ENCODE measurements at regions not wholly inside any gene's neighbourhood (a gene's known extent, or its start where the extent isn't known, plus 50 kb on each side); places are given as distances from the start of the nearest gene placed in this dataset.
"Not testable (repeated sequence)": the region's sequence is repeated elsewhere in the genome, so short reads cannot be mapped to it uniquely, and the experiment has no call there.

DNA sequence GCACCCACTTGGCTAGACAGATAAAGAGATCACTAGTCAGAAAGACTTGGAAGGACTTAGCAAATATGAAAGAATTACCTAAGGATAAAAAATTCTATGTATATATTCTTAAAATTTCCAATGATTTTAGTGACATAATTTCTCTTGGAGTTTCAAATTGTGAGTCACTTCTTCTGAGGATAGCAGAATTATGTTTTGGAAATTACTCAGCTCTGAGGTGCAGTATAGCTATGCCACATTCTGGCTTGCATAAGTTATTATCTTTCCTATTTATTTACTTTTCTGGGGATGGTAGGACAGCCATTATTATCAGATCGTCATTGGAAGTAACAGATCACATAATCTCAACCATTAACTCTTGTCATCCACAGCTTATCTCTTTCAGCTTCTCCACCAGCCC, 853.5 kb downstream of the TRIML1 start:
- DNase-seq (ENCODE audit: extremely low read depth in 1 of 2, low read depth in 1 of 2), result no peak

DNA sequence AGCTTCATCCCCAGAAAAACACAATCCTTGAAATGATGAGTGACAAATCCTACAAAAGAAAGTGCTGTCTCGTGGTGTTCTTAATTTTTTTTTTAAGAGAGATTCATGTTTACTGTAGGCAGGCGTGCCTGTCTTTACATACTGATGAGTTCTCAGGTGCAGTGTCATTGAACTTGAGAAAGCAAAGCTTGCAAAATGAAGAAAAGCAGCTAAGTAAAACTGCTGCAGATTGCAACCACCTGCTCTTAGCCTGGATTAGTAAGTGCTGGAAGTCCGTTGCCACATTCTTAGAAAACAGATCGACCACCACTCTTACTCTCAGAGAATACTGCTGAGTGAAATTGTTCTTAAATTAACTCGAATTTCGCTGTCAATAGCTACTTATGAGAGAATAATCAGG, 854.6 kb downstream of the TRIML1 start:
- no peak for DNase-seq (ENCODE audit: extremely low read depth in 1 of 2, low read depth in 1 of 2)

DNA sequence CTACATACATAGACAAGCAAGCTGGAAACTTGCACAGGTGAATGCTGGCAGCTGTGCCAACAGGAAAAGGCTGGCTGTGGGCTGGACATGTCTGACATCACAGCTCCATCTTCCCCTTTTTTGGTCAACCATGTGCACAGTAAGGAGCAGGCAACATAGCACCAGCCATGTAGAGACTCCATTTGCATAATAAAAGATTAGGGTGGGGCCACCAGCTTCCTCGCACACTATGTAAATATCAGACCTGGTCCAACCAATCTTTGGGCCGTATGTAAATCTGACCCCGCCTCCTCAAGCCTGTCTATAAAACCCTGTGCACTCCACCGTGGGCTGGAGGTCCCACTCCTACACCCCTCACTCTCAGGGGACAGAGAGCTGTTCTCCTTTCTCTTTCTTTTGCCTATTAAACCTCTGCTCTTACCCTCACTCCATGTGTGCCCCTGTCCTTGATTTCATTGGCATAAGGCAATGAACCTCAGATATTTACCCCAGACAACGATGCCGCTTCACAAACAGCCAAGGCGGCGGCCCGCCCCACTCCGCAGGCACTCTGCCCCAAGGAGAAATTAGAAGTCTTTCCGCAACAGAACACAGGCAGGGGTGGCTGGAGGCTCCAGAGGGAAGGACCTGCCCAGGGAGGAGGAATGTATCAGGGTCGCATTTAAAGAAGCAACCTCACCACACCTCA, 862.2 kb downstream of the TRIML1 start:
- DNase-seq (ENCODE audit: extremely low read depth in 1 of 2, low read depth in 1 of 2), result no peak

GRCh38 chr4:189001971-189002450, 862.8 kb downstream of the TRIML1 start:
- DNase-seq (ENCODE audit: extremely low read depth in 1 of 2, low read depth in 1 of 2), result no peak

DNA sequence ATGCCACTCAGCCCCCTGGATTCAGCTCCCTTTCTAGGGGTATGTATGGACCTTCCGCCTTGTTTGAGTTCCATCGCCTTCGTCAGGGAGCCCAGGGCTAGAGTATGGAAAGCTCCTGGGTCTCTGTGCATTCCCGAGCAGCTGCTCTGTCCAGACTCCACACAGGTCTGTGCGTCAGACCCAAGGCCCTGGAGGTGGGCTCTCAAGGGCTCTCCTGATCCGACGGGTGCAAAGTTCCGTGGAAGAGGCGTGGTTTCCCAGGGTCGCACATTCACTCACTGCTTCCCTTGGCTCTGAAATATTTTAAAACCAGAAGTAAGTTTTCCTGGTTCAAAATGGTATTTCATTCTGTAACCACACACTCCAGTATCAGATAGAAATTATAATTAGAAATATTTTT, 863.2 kb downstream of the TRIML1 start:
- no peak for DNase-seq (ENCODE audit: extremely low read depth in 1 of 2, low read depth in 1 of 2)

DNA sequence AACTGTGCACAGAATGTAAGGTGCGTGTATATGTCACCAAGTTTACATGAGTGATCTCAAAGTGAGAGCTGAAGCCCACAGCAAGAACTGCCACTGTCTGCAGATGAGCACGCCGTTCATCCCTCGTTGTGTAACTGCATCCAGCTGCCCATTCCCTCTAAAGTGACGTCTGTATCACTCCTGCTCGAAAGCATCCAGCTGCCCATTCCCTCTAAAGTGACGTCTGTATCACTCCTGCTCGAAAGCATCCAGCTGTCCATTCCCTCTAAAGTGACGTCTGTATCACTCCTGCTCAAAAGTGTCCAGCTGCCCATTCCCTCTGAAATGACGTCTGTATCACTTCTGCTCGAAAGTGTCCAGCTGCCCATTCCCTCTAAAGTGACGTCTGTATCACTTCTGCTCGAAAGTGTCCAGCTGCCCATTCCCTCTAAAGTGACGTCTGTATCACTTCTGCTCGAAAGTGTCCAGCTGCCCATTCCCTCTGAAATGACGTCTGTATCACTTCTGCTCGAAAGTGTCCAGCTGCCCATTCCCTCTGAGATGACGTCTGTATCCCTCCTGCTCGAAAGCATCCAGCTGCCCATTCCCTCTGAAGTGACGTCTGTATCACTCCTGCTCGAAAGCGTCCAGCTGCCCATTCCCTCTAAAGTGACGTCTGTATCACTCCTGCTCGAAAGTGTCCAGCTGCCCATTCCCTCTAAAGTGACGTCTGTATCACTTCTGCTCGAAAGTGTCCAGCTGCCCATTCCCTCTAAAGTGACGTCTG, 871.4 kb downstream of the TRIML1 start:
- not testable (repeated sequence) for DNase-seq (ENCODE audit: extremely low read depth in 1 of 2, low read depth in 1 of 2)

DNA sequence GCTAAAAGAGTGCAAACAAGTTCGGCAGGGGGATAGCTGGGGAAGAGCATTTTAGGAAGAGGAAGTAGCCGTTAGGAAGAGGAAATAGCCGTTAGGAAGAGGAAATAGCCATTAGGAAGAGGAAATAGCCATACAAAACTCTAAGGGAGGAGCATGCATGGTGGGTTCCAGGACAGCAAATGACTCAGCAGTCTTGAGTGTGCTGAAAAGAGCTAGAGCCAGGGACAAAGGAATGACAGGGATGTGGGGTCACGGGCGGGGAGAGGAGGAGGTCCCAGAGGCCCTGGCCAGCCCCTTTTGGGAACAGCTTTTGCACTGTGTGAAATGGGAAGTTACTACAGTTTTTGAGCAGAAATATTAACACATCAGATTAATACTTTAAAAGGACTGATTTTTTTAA, 882.6 kb downstream of the TRIML1 start:
- DNase-seq (ENCODE audit: extremely low read depth in 1 of 2, low read depth in 1 of 2), result no peak

- DNase-seq (ENCODE audit: extremely low read depth in 1 of 2, low read depth in 1 of 2), result no peak
These were observed 883.3 kb downstream of the TRIML1 start for GRCh38 chr4:189022440-189023035.

- DNase-seq (ENCODE audit: extremely low read depth in 1 of 2, low read depth in 1 of 2), result no peak
These were observed 890.8 kb downstream of the TRIML1 start for GRCh38 chr4:189029976-189030504.

DNA sequence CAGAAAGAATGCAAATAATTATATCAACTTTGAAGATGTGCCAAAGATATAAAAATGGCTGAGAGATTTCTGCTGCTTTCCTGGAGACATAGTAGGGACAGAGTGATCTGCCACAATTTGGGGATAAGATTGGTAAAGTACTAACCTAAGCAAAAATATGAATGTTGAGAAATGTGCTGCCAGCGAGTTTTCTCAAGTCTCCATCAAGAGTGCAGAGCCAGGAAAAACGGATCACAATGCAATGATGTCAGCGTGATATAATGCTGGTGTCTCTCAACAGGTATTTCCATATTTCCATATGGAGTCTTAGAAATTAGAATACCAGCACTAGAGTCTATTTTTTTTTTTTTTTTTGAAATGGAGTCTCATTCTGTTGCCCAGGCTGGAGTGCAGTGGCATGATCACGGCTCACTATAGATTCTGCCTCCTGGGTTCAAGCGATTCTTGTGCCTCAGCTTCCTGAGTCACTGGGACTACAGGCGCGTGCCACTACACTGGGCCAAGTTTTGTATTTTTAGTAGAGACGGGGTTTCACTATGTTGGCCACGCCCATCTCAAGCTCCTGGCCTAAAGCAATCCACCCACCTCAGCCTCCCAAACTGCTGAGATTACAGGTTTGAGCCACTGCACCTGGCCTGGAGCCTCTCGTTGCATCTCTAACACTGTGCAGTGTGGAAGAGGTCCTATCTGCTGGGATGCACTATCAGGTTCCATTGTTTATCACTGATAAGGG, 893.5 kb downstream of the TRIML1 start:
- no peak for DNase-seq (ENCODE audit: extremely low read depth in 1 of 2, low read depth in 1 of 2)

- no peak for DNase-seq (ENCODE audit: extremely low read depth in 1 of 2, low read depth in 1 of 2)
These were observed 894.6 kb downstream of the TRIML1 start for GRCh38 chr4:189033801-189034347.

DNA sequence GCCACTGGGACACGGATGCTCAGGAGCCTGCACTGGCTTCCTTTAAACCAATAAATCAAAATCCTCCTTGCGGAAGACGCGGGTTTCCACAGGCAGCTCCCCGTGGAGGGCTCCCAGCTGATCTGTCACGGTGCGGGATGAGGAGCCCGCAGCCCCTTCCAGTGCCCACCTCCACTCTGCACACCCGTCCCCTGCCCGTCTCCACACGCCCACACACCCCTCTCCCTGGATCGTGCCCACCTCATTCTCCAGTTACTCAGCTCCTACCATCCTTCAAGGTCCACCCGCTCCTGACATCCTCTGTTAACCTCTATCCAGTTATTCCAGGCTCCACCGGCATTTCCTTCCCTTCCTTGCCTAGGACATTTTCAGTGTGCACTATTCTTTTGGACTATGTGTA, 895.9 kb downstream of the TRIML1 start:
- DNase-seq (ENCODE audit: extremely low read depth in 1 of 2, low read depth in 1 of 2), result no peak

GRCh38 chr4:189035654-189036053, 896.4 kb downstream of the TRIML1 start:
- DNase-seq (ENCODE audit: extremely low read depth in 1 of 2, low read depth in 1 of 2), result no peak

- DNase-seq (ENCODE audit: extremely low read depth in 1 of 2, low read depth in 1 of 2), result no peak
These were observed 897.7 kb downstream of the TRIML1 start for GRCh38 chr4:189036906-189037305.

DNA sequence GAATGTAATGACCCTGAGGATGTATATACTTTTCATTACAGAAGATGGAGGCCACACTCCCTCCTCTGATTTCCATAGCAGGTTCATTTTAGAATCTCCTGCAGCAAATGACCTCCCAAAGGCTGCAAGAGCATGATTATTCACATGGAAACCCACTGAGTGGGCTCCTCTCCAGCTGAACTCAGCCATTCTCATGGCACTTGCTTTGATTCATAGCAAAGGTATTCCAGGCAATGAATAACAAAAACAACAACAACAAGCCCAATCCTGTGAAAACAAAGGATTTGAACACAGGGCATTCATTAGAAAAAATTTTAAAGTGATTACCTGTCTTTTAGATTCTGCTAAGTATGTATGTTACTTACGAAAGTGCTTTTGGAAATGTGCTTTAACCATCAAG, 894.0 kb upstream of the FRG1 start:
- no peak for DNase-seq (ENCODE audit: extremely low read depth in 1 of 2, low read depth in 1 of 2)

GRCh38 chr4:189048119-189048518, 892.6 kb upstream of the FRG1 start:
- no peak for DNase-seq (ENCODE audit: extremely low read depth in 1 of 2, low read depth in 1 of 2)

GRCh38 chr4:189049682-189050081, 891.0 kb upstream of the FRG1 start:
- no peak for DNase-seq (ENCODE audit: extremely low read depth in 1 of 2, low read depth in 1 of 2)

- no peak for DNase-seq (ENCODE audit: extremely low read depth in 1 of 2, low read depth in 1 of 2)
These were observed 890.0 kb upstream of the FRG1 start for GRCh38 chr4:189050643-189051042.

- no peak for DNase-seq (ENCODE audit: extremely low read depth in 1 of 2, low read depth in 1 of 2)
These were observed 887.1 kb upstream of the FRG1 start for GRCh38 chr4:189053621-189054020.

- DNase-seq (ENCODE audit: extremely low read depth in 1 of 2, low read depth in 1 of 2), result no peak
These were observed 880.6 kb upstream of the FRG1 start for GRCh38 chr4:189060104-189060503.
